Lower lobe of right lung (tissue), 2 donors: ENCODE measurements at regions not wholly inside any gene's neighbourhood (a gene's known extent, or its start where the extent isn't known, plus 50 kb on each side); places are given as distances from the start of the nearest gene placed in this dataset.

Experiments
- ATAC-seq, 2 donors: fragments of 200-7000 bp; cut with Tn5 transposase; one replicate each; pipeline ENCODE4 v1.9.1; 2020 to 2022; ENCODE audit warnings: mild to moderate bottlenecking in 2 of 2, moderate library complexity in 2 of 2
- DNase-seq: peaks from one replicate; pipeline ENCODE4 v3.0.0-alpha.2; 2020
- H3K27ac ChIP-seq: fragments of 200-600 bp; one replicate; pipeline ENCODE4 v1.8.0; 2022
- H3K27me3 ChIP-seq: fragments of 200-600 bp; one replicate; pipeline ENCODE4 v1.8.0; 2022; ENCODE audit warnings: low read depth
- H3K36me3 ChIP-seq: fragments of 200-600 bp; one replicate; pipeline ENCODE4 v1.8.0; 2022; ENCODE audit warnings: mild to moderate bottlenecking
- H3K4me1 ChIP-seq: fragments of 200-600 bp; one replicate; pipeline ENCODE4 v1.8.0; 2022
- H3K4me3 ChIP-seq: fragments of 200-600 bp; one replicate; pipeline ENCODE4 v1.8.0; 2022; ENCODE audit warnings: mild to moderate bottlenecking
- H3K9me3 ChIP-seq: fragments of 200-600 bp; one replicate; pipeline ENCODE4 v1.8.0; 2022
- intact Hi-C: fragments of 100-400 bp; cut with DNase I; formaldehyde crosslinking; loops from one replicate; pipeline ENCODE4 v1.11.0; 2022
- TF ChIP-seq, protein P1 (sequence below): fragments of 200-600 bp; IDR thresholded peaks from one replicate; pipeline ENCODE4 v1.8.0; 2022; ENCODE audit warnings: antibody characterized with exemption, mild to moderate bottlenecking
- donor health status: DM: no; HTN: yes; CAD: no; lungs with severe emphysema.

DNA sequence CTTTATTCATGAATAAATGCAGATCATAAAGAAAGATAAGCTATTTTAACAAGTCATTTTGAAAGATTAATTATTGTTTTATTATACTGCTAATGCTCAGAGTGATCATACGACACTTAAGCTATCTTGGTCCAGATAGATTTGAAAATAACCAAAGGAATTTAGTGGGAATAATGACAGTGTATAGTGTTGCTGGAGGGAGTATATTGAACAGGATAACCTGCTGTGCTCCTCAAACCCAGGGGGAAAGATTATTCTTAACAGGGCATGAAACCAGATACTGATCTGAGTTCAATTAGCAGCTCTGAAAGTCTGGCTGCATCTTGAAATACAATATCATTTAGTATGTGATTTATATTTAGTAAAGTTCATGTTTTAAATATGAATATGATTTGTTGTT, 216.3 kb upstream of the ITGA4 start:
- Histone ChIP-seq H3K4me3 (no peak overlapping the region), H3K27me3 (no peaks in the 10 kb centered on the region), H3K27ac (no peak overlapping the region), H3K9me3 (no peaks in the 10 kb centered on the region), H3K4me1 (no peaks in the 10 kb centered on the region), H3K36me3 (no peaks in the 10 kb centered on the region)
- intact Hi-C loops = no loop called here
- ATAC-seq (no peak), DNase-seq (no peak)
- TF ChIP-seq, protein P1, sequence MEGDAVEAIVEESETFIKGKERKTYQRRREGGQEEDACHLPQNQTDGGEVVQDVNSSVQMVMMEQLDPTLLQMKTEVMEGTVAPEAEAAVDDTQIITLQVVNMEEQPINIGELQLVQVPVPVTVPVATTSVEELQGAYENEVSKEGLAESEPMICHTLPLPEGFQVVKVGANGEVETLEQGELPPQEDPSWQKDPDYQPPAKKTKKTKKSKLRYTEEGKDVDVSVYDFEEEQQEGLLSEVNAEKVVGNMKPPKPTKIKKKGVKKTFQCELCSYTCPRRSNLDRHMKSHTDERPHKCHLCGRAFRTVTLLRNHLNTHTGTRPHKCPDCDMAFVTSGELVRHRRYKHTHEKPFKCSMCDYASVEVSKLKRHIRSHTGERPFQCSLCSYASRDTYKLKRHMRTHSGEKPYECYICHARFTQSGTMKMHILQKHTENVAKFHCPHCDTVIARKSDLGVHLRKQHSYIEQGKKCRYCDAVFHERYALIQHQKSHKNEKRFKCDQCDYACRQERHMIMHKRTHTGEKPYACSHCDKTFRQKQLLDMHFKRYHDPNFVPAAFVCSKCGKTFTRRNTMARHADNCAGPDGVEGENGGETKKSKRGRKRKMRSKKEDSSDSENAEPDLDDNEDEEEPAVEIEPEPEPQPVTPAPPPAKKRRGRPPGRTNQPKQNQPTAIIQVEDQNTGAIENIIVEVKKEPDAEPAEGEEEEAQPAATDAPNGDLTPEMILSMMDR = no peak

DNA sequence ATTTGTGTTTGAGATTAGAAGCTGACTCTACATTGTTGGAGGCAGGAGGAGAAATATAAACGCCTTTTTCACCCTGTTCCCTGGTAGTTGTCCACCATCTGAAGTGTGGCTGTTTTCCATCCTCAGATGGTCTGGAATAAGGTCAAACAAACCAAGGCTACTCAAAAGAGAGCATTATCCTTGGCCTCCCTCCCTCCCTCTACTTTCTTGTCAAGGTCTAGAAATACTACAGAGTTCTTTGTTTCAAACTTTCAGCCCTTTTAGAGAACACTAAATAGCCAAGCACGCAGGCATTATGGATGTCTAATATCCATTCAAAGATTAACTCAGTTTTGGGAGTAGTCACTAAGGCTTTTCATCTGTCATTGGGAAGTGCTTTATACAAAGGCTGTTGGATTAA, 215.8 kb upstream of the ITGA4 start:
- Histone ChIP-seq H3K4me3 (no peak overlapping the region), H3K27me3 (no peaks in the 10 kb centered on the region), H3K9me3 (no peaks in the 10 kb centered on the region), H3K36me3 (no peaks in the 10 kb centered on the region), H3K4me1 (no peaks in the 10 kb centered on the region), H3K27ac (no peak overlapping the region)
- DNase-seq = no peak
- TF ChIP-seq, protein P1 = no peak
- ATAC-seq = no peak
- intact Hi-C loops = no loop called here

DNA sequence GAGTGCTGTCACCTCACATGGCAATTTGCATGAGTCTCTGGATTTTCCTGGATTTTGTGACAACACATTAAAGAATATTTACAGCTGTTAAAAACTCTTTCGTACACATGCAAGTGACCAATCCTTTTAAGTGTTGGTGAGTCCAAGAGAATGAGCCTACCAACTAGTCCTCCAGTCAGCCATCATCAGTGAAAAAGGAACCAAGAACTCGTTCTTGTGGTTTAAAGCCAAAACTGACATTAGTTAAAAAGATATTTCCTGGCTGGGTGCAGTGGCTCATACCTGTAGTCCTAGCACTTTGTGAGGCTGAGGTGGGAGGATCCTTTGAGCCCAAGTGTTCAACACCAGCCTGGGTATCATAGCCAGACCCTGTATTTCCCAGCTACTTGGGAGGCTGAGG, 215.4 kb upstream of the ITGA4 start:
- H3K36me3 ChIP-seq = no peaks in the 10 kb centered on the region
- no peak for ATAC-seq
- no peaks in the 10 kb centered on the region for H3K9me3 ChIP-seq
- no peak overlapping the region for H3K4me3 ChIP-seq
- H3K27me3 ChIP-seq = no peaks in the 10 kb centered on the region
- intact Hi-C loops = no loop called here
- H3K4me1 ChIP-seq = no peaks in the 10 kb centered on the region
- H3K27ac ChIP-seq = no peak overlapping the region
- DNase-seq = no peak
- TF ChIP-seq, protein P1 = no peak

DNA sequence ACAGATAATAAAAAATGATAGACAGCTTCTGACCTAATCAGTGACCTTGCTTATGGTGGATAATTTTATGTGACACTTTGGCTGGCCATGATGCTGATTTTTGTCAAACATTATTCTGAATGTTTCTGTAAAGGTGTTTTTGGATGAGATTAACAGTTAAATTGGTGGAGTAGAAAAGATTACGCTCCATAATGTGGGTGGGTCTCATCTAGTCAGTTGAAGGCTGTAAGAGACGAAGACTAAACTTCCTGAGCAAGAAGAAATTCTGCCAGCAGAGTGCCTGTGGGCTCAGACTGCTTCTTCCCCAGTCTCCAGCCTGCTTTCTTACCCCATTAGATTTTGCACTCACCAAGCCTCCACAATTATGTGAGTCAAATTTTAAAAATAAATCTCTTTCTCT, 214.9 kb upstream of the ITGA4 start:
- no peaks in the 10 kb centered on the region for H3K9me3 ChIP-seq
- no peaks in the 10 kb centered on the region for H3K27me3 ChIP-seq
- TF ChIP-seq, protein P1 = no peak
- intact Hi-C loops = no loop called here
- DNase-seq = no peak
- no peaks in the 10 kb centered on the region for H3K4me1 ChIP-seq
- no peak overlapping the region for H3K27ac ChIP-seq
- ATAC-seq = no peak
- H3K36me3 ChIP-seq = no peaks in the 10 kb centered on the region
- H3K4me3 ChIP-seq = no peak overlapping the region

DNA sequence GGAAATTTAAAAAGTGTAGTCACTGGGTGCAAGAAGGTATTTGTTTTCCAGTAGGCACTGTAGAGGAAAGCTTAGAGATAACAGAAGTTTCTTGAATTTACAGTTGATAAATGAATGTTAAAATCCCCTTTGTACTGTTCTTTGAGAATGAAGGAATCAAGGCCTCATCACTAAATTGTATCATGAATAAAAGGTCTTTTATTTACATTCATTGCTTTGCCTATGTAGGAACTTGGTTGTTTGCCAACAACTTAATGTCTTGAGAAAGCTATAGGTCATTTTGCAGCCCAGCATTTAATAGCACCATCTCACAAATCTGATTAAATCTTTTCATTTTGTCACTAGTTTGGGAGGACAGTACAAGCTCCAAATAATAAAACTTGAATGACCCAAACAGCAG, 213.9 kb upstream of the ITGA4 start:
- H3K4me3 ChIP-seq = no peak overlapping the region
- ATAC-seq (no peak), DNase-seq (no peak)
- H3K36me3 ChIP-seq = no peaks in the 10 kb centered on the region
- H3K9me3 ChIP-seq = no peaks in the 10 kb centered on the region
- TF ChIP-seq, protein P1 = no peak
- no peaks in the 10 kb centered on the region for H3K27me3 ChIP-seq
- intact Hi-C loops = no loop called here
- no peaks in the 10 kb centered on the region for H3K4me1 ChIP-seq
- no peak overlapping the region for H3K27ac ChIP-seq

DNA sequence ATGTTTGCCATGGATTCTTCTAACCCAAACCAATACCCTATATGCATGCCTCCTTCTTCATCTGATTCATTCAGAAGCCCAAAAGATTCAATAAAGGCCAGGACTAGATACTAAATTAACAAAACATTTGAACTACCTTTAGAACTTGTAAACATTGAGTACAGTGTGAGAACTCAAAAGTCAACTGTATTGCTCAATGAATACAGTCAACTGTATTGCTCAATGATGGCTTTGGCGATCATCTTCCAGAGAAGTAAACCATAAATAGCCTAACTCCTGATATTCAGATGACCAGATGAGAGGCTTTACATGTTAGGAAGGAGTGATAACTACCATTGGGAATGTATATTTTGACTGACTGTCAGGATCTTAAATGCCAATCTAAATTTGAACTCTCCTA, 206.5 kb upstream of the ITGA4 start:
- H3K4me3 ChIP-seq = no peak overlapping the region
- intact Hi-C loops = no loop called here
- no peak for DNase-seq

More for the DNA sequence above, 206.5 kb upstream of the ITGA4 start:
- TF ChIP-seq, protein P1 = no peak
- Histone ChIP-seq H3K4me1 (no peaks in the 10 kb centered on the region), H3K9me3 (no peaks in the 10 kb centered on the region), H3K27me3 (no peaks in the 10 kb centered on the region), H3K27ac (no peak overlapping the region), H3K36me3 (no peaks in the 10 kb centered on the region)
- ATAC-seq = no peak
